ENCODE measurements at regions not wholly inside any gene's neighbourhood (a gene's known extent, or its start where the extent isn't known, plus 50 kb on each side); places are given as distances from the start of the nearest gene placed in this dataset.

DNA sequence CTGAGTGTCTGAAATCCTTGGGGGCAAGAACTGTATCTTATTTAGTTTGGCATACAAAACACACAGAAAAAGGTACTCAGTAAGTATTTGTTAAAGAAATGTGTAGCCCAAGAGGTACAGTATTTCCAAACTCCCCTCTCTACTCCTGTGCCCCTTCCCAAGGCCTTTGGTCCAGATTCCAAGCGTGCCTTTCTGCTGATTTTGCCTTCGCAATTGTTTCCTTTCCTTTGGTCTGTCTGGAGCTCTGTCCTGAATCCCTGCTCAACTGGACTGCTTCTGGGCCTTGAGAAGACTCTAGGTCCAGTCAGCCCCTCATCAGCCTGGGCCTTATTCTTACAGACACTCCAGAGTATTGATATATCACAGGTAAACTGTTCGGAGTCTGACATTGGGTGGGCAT, 122.2 kb upstream of the SYNCRIP start:
- TF ChIP-seq, protein P1, sequence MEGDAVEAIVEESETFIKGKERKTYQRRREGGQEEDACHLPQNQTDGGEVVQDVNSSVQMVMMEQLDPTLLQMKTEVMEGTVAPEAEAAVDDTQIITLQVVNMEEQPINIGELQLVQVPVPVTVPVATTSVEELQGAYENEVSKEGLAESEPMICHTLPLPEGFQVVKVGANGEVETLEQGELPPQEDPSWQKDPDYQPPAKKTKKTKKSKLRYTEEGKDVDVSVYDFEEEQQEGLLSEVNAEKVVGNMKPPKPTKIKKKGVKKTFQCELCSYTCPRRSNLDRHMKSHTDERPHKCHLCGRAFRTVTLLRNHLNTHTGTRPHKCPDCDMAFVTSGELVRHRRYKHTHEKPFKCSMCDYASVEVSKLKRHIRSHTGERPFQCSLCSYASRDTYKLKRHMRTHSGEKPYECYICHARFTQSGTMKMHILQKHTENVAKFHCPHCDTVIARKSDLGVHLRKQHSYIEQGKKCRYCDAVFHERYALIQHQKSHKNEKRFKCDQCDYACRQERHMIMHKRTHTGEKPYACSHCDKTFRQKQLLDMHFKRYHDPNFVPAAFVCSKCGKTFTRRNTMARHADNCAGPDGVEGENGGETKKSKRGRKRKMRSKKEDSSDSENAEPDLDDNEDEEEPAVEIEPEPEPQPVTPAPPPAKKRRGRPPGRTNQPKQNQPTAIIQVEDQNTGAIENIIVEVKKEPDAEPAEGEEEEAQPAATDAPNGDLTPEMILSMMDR (conservative IDR thresholded peaks at IDR 0.05 in 1 of 2, IDR thresholded peaks at IDR 0.05 in 1 of 2; ENCODE audit: low read depth in 1 of 2, low read length in 2 of 2) = no peak
- TF ChIP-seq EZH2 (IDR thresholded peaks at IDR 0.05; ENCODE audit: low read length, missing control alignments) = no peak

All from fibroblast of lung (primary cell).